ENCODE measurements at regions not wholly inside any gene's neighbourhood (a gene's known extent, or its start where the extent isn't known, plus 50 kb on each side); places are given as distances from the start of the nearest gene placed in this dataset.

- TF ChIP-seq CTCF (IDR thresholded peaks at IDR 0.05) (no peak), POLR2A (IDR thresholded peaks at IDR 0.05) (no peak)
Measured at GRCh38 chr3:120855665-120856437, 52.2 kb upstream of the STXBP5L start.

Data from upper lobe of left lung (tissue), 4 donors.